AG20443 (cell line): ENCODE measurements at regions not wholly inside any gene's neighbourhood (a gene's known extent, or its start where the extent isn't known, plus 50 kb on each side); places are given as distances from the start of the nearest gene placed in this dataset.
A peak's percentile ranks its signal among the peaks of the same experiment; 100 is the strongest.

Experiments used
- DNase-seq: peaks from one replicate; pipeline ENCODE4 v3.0.0; 2012; ENCODE audit warnings: low spot score, mixed read lengths

DNA sequence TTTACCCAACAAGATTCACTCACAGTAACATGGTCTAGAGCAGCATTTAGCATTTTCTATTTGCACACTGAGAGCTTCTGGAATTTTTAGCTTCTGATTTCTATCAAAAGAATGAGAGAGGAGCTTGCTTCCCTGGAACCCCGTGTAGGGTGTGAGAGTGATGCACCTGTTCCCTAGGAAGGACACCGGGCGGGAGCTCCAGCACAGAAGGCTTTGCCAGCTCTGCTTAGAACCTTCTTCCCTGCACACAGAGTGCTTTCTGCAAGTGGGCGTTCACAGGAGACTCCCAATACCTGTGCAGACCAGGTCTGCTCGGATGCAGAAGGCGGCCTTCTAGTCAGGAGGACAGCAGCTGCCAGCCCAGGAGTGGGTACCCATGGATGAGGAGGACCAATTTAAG, 217.3 kb downstream of the TBXT start:
- no peak for DNase-seq

GRCh38 chr6:165949324-165949723, 218.3 kb downstream of the TBXT start:
- DNase-seq: no peak

- no peak for DNase-seq
Observed at GRCh38 chr6:165944002-165944466, 223.6 kb downstream of the TBXT start.

- DNase-seq: no peak
Observed at GRCh38 chr6:165941786-165942185, 225.9 kb downstream of the TBXT start.

GRCh38 chr6:165941249-165941775, 226.3 kb downstream of the TBXT start:
- no peak for DNase-seq

DNA sequence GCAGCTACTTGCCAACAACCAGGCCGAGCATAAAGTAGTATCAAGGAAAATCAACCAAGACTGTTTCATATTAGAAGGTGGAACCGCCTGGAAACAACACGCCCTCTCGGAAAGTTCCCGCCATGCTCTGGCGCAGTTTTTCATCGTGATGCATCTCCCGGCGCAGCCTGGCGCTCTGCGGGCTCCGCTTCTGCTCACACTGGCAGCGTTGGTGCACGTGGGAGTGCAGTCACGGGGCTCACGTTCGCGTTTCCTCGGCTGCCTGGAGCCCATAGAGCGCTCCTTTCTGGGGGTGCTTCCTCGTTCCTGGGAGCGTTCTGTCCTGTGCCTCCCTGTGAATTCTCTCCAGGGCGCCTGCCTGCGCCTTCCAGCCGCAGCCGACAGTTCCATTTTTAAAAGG, 227.3 kb downstream of the TBXT start:
- DNase-seq: no peak

- no peak for DNase-seq
Observed at GRCh38 chr6:165939601-165940290, 227.9 kb downstream of the TBXT start.

DNA sequence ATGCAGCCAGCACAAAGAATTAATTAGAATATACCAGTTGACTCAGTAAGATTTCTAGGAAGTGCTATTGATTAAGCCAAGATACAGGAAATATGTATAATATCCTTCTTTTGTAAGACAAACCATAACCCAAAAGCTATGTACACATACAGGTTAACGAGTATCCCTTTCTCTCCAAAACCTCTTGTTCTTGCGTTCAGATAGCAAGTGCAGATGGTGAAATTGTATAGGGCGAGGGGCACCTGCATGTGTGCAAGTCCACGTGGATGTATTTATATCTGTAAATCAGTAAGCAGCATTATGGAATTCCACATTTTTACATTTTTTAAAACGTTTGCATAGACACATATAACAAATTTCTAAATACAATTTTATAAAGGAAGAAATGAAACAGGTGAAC, 228.6 kb downstream of the TBXT start:
- DNase-seq: no peak

GRCh38 chr6:165937564-165938358, 229.9 kb downstream of the TBXT start:
- no peak for DNase-seq

GRCh38 chr6:165936660-165937059, 231.0 kb downstream of the TBXT start:
- no peak for DNase-seq

DNA sequence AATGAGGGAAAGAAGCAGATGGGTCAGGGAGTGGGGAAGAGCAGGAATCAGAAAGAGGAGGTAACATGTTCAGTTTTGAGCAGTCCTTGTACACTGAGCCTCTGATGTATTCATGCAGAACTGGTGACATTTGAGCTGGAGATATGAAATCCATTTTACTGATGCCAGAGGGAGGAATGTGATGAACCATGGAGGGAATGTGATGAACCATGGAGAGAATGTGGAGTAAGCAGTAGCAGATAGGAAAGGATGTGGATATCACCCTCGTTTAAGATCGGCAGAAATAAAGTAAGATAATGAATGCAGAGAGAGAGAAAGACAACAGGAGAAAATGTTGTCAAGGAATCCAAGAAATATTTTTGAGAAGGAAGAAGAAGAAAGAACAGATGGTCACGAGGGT, 231.6 kb downstream of the TBXT start:
- DNase-seq: no peak

- DNase-seq: no peak
Observed at GRCh38 chr6:165931675-165932074, 236.0 kb downstream of the TBXT start.

GRCh38 chr6:165930668-165931214, 236.9 kb downstream of the TBXT start:
- no peak for DNase-seq

GRCh38 chr6:165929607-165930006, 238.0 kb downstream of the TBXT start:
- DNase-seq: no peak

DNA sequence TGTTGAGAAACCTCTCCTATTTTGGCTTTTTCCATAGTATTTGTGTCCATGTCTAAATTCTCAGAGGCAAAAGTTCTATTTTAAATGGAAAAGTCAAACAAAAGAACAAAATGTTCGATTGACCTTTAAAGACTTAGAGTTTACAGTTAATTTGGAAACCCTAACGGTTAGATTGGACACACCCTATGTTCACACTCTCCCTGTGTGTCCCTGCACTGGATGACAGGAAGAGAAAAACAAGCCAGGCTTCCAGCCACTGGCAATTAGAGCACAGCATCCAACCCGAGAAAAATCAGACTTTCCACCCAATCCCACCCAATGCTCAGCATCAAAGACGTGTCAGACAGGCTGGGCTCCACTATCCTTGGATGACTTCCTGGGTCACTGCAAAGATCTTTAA, 241.3 kb downstream of the TBXT start:
- no peak for DNase-seq

GRCh38 chr6:165925474-165926156, 242.0 kb downstream of the TBXT start:
- no peak for DNase-seq

GRCh38 chr6:165922309-165922794, 245.3 kb downstream of the TBXT start:
- DNase-seq: no peak

GRCh38 chr6:165920896-165921671, 246.6 kb downstream of the TBXT start:
- DNase-seq: peak; percentile 26

- no peak for DNase-seq
Observed at GRCh38 chr6:165917576-165917975, 250.1 kb downstream of the TBXT start.

DNA sequence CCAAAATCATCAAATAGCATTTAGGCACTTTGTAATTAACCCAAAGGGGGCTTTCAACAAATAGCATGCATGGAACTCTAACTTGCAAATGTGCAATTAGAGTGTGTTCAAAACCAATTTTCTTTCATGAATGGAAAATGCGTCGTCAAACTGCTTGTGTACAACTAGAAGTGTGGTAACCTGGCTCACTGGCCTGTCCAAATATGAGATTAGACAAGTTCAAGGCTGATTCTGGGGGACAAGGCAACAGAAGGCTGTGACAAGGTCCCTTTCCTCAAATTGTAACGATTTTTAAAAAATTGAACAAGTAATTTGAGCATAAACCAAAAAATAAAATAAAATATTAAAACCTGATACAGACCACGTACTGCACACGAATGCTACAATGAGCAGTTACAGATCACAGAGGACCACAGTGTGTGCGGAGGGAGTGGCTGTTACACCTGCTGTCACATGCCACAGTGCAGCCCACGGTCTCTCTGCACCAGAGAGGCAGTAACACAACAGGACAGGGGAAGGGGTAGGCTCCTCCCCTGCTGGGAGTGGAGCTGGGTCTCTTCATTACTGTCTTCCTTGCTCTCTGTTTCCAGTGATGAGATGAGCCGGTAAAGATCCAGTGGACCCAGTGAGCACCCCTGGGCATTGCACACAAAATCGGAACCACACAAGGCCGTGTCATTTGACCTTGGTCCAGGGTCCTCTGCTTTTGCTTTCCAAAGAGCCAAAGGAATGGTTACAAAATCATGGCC, 252.2 kb upstream of the PDE10A start:
- no peak for DNase-seq
